Loucy (cell line): ENCODE measurements at regions not wholly inside any gene's neighbourhood (a gene's known extent, or its start where the extent isn't known, plus 50 kb on each side); places are given as distances from the start of the nearest gene placed in this dataset.

Source experiments
- H2AFZ ChIP-seq: fragments of 200-600 bp; sonication (generic); 2 replicates; pipeline ENCODE4 v1.6.0; 2016; ENCODE audit warnings: antibody characterized with exemption, mild to moderate bottlenecking, low read length, moderate library complexity
- H3F3A ChIP-seq: fragments of 200-600 bp; 2 replicates; pipeline ENCODE4 v1.6.0; 2016; ENCODE audit warnings: antibody characterized with exemption, low read depth, mild to moderate bottlenecking
- H3K27me3 ChIP-seq: fragments of 200-600 bp; sonication (generic); 2 replicates; pipeline ENCODE4 v1.6.1; 2014; ENCODE audit warnings: low read length, mild to moderate bottlenecking; ENCODE audit not compliant: insufficient read depth, poor library complexity, severe bottlenecking
- H3K36me3 ChIP-seq: fragments of 200-600 bp; sonication (generic); 2 replicates; pipeline ENCODE4 v1.6.1; 2016; ENCODE audit warnings: low read length; ENCODE audit not compliant: insufficient read depth
- H3K4me1 ChIP-seq: fragments of 200-600 bp; sonication (generic); 2 replicates; pipeline ENCODE4 v1.5.1; 2014; ENCODE audit warnings: low read length, mild to moderate bottlenecking; ENCODE audit not compliant: insufficient read depth, poor library complexity, severe bottlenecking
- H3K4me2 ChIP-seq: fragments of 200-600 bp; sonication (generic); 2 replicates; pipeline ENCODE4 v1.6.0; 2014; ENCODE audit warnings: antibody characterized with exemption, low read length, low read depth, mild to moderate bottlenecking; ENCODE audit not compliant: poor library complexity, severe bottlenecking
- H3K4me3 ChIP-seq: fragments of 200-600 bp; sonication (generic); 2 replicates; pipeline ENCODE4 v1.5.1; 2014; ENCODE audit warnings: low read length, mild to moderate bottlenecking, mixed read lengths; ENCODE audit not compliant: poor library complexity, severe bottlenecking
- H3K79me2 ChIP-seq: fragments of 200-600 bp; sonication (generic); 2 replicates; pipeline ENCODE4 v1.6.1; 2014; ENCODE audit warnings: low read length; ENCODE audit not compliant: insufficient read depth
- H3K9ac ChIP-seq: fragments of 200-600 bp; sonication (generic); 2 replicates; pipeline ENCODE4 v1.6.0; 2014; ENCODE audit warnings: mild to moderate bottlenecking, low read depth, low read length, moderate library complexity; ENCODE audit not compliant: poor library complexity, severe bottlenecking
- H3K9me2 ChIP-seq: fragments of 200-600 bp; sonication (generic); replicated peaks from 2 replicates; pipeline ENCODE4 v1.6.1; 2016; ENCODE audit warnings: low read depth, low read length, mixed read lengths
- H3K9me3 ChIP-seq: fragments of 200-600 bp; sonication (generic); 2 replicates; pipeline ENCODE4 v1.6.1; 2014; ENCODE audit warnings: mild to moderate bottlenecking, antibody characterized with exemption, low read length, low read depth; ENCODE audit not compliant: insufficient read depth
- H4K20me1 ChIP-seq: fragments of 200-600 bp; sonication (generic); 2 replicates; pipeline ENCODE4 v1.6.0; 2014; ENCODE audit warnings: antibody characterized with exemption, low read length, mild to moderate bottlenecking; ENCODE audit not compliant: insufficient read depth, poor library complexity, severe bottlenecking
- EZH2phosphoT487 ChIP-seq: fragments of 200-600 bp; IDR thresholded peaks from 2 replicates; pipeline ENCODE4 v1.6.1; 2018; ENCODE audit warnings: antibody characterized with exemption, mild to moderate bottlenecking, moderate library complexity, borderline replicate concordance
- TF ChIP-seq, protein P1 (sequence below): fragments of 200-600 bp; sonication (generic); conservative IDR thresholded peaks from 2 replicates; pipeline ENCODE4 v1.5.1; 2014; ENCODE audit warnings: mild to moderate bottlenecking, antibody characterized with exemption, low read length

DNA sequence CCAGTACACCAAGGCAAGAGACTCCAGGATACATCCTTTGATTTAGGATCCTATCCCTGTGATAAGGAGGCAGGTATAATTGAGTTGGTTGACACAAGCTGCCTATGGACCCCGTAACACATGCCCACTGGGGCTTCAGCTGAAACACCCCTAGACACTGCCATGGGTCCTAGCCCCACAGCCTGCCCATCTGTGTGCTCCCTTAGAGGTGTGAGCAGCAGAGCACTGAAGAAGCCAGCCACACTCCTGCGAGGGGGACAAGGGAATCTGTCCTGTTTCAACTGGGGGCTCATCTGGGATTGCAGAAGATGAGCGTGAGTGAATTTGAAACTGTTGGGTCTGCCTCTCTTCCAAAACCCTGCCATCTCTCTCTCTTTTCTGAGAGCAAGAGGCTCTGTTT lies 385.9 kb upstream of the SLITRK6 start:
- Histone ChIP-seq H3K36me3 (no peaks in the 10 kb centered on the region), H3K4me1 (no peaks in the 10 kb centered on the region), H4K20me1 (no peaks in the 10 kb centered on the region), H3K4me2 (no peak overlapping the region), H3K9ac (no peak overlapping the region), H3K9me3 (no peaks in the 10 kb centered on the region; the same call in 1 of the 2 replicates), H3K9me2 (no peaks in the 10 kb centered on the region), H3K79me2 (no peaks in the 10 kb centered on the region), H2AFZ (no peak overlapping the region), H3F3A (no peaks in the 10 kb centered on the region), H3K27me3 (no peaks in the 10 kb centered on the region), H3K4me3 (no peak overlapping the region)
- TF ChIP-seq, protein P1, sequence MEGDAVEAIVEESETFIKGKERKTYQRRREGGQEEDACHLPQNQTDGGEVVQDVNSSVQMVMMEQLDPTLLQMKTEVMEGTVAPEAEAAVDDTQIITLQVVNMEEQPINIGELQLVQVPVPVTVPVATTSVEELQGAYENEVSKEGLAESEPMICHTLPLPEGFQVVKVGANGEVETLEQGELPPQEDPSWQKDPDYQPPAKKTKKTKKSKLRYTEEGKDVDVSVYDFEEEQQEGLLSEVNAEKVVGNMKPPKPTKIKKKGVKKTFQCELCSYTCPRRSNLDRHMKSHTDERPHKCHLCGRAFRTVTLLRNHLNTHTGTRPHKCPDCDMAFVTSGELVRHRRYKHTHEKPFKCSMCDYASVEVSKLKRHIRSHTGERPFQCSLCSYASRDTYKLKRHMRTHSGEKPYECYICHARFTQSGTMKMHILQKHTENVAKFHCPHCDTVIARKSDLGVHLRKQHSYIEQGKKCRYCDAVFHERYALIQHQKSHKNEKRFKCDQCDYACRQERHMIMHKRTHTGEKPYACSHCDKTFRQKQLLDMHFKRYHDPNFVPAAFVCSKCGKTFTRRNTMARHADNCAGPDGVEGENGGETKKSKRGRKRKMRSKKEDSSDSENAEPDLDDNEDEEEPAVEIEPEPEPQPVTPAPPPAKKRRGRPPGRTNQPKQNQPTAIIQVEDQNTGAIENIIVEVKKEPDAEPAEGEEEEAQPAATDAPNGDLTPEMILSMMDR = no peak
- no peak for TF ChIP-seq EZH2phosphoT487

DNA sequence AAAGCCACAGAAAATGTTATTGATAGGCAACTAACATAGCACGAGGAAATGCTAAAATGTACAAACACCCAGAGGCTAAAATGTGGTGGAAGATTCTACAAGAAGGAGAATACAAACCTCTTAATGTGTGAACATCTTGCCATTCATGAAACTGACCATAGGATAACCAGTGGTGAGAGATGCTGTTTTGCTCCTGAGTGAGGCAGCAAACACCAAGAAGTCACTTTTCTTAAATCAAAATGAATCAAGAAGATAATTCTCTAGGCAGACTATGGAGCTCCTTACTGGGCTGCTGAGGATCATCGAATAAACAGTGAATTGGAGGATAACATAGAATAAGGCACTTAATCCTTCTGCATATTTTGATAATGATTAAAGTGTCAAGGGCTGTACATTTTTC lies 375.4 kb upstream of the SLITRK6 start:
- Histone ChIP-seq H2AFZ (no peak overlapping the region), H3K4me1 (no peaks in the 10 kb centered on the region), H3K36me3 (no peaks in the 10 kb centered on the region), H3K79me2 (no peaks in the 10 kb centered on the region), H3K9ac (no peak overlapping the region), H3K27me3 (no peaks in the 10 kb centered on the region), H3K4me2 (no peak overlapping the region), H3K4me3 (no peak overlapping the region), H3K9me3 (no peaks in the 10 kb centered on the region), H3K9me2 (no peaks in the 10 kb centered on the region), H3F3A (no peaks in the 10 kb centered on the region), H4K20me1 (no peaks in the 10 kb centered on the region)
- TF ChIP-seq EZH2phosphoT487 = no peak
- TF ChIP-seq, protein P1 = no peak

DNA sequence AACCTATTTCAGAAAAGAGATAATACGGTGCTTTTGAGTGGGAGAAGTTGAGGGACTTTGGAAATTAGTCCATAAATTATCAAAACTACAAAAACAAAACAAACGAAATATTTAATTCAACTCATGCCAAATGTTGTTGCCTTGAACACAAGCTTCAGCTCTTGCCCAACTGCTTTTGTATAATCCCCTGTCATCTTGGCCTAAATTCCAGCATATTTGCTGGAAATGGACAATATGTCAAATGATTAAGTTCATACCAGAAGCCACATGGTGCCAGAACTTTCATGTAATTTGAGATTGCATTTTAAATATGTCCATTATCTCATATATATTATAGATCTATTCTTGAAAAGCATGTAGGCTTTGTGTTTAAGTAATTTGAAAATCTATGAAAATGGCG lies 373.7 kb upstream of the SLITRK6 start:
- Histone ChIP-seq H3K4me1 (no peaks in the 10 kb centered on the region), H3K4me2 (no peak overlapping the region), H3K9me2 (no peaks in the 10 kb centered on the region), H3K9me3 (no peaks in the 10 kb centered on the region), H2AFZ (no peak overlapping the region), H3K27me3 (no peaks in the 10 kb centered on the region), H3K79me2 (no peaks in the 10 kb centered on the region), H3F3A (no peaks in the 10 kb centered on the region), H3K9ac (no peak overlapping the region), H3K4me3 (no peak overlapping the region), H3K36me3 (no peaks in the 10 kb centered on the region), H4K20me1 (no peaks in the 10 kb centered on the region)
- no peak for TF ChIP-seq EZH2phosphoT487
- TF ChIP-seq, protein P1 = no peak
